Upper lobe of right lung (tissue), 1 donor: ENCODE measurements at regions not wholly inside any gene's neighbourhood (a gene's known extent, or its start where the extent isn't known, plus 50 kb on each side); places are given as distances from the start of the nearest gene placed in this dataset.

Experiments used
- ATAC-seq: fragments of 200-7000 bp; cut with Tn5 transposase; one replicate; pipeline ENCODE4 v1.9.1; 2020; ENCODE audit warnings: mild to moderate bottlenecking, moderate library complexity
- DNase-seq: peaks from one replicate; pipeline ENCODE4 v3.0.0-alpha.2; 2020
- H3K27ac ChIP-seq: fragments of 200-600 bp; one replicate; pipeline ENCODE4 v1.8.0; 2022
- H3K27me3 ChIP-seq: fragments of 200-600 bp; one replicate; pipeline ENCODE4 v1.8.0; 2022; ENCODE audit warnings: mild to moderate bottlenecking
- H3K36me3 ChIP-seq: fragments of 200-600 bp; one replicate; pipeline ENCODE4 v1.8.0; 2022
- H3K4me1 ChIP-seq: fragments of 200-600 bp; one replicate; pipeline ENCODE4 v1.8.0; 2022
- H3K4me3 ChIP-seq: fragments of 200-600 bp; one replicate; pipeline ENCODE4 v1.8.0; 2022; ENCODE audit warnings: mild to moderate bottlenecking
- H3K9me3 ChIP-seq: fragments of 200-600 bp; one replicate; pipeline ENCODE4 v1.8.0; 2022
- intact Hi-C: fragments of 100-400 bp; cut with DNase I; formaldehyde crosslinking; loops from one replicate; pipeline ENCODE4 v1.11.0; 2022
- TF ChIP-seq, protein P1 (sequence below): fragments of 200-600 bp; IDR thresholded peaks from one replicate; pipeline ENCODE4 v1.8.0; 2022; ENCODE audit warnings: antibody characterized with exemption
- donor health status: DM: no; HTN: yes; CAD: no; lungs with severe emphysema.

DNA sequence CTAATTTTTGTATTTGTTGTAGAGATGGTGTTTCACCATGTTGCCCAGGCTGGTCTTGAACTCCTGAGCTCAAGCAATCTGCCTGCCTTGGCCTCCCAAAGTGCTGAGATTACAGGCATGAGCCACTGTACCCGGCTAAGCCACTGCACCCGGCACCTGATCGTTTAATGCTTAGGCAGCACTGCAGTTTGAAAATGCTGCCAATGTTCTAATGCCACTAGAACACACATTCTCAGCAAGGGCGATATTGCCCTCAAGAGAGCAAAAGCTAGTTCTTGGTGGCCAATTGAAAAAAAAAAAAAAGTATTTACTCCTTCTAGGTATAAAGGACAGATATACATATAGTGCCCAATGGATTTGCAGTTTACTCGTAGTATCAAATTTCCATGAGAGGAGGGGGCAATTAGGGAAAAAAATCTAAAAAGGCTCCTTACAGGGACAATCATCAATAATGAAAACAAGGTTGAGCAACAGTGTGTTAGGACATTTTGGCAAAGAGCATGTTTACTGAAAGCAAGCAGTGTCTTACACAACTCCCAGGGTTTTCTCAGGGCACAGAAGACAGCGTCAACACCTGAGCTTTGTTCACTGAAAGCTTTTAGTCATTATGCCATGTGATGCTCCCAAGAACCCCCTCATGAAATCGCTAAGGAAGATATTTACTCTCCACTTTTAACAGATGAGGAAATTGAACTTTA is 199.9 kb upstream of the PKDCC start:
- no peaks in the 10 kb centered on the region for H3K4me1 ChIP-seq
- no peak overlapping the region for H3K27ac ChIP-seq
- ATAC-seq, result peak; percentile 77
- no peaks in the 10 kb centered on the region for H3K27me3 ChIP-seq
- TF ChIP-seq, protein P1, sequence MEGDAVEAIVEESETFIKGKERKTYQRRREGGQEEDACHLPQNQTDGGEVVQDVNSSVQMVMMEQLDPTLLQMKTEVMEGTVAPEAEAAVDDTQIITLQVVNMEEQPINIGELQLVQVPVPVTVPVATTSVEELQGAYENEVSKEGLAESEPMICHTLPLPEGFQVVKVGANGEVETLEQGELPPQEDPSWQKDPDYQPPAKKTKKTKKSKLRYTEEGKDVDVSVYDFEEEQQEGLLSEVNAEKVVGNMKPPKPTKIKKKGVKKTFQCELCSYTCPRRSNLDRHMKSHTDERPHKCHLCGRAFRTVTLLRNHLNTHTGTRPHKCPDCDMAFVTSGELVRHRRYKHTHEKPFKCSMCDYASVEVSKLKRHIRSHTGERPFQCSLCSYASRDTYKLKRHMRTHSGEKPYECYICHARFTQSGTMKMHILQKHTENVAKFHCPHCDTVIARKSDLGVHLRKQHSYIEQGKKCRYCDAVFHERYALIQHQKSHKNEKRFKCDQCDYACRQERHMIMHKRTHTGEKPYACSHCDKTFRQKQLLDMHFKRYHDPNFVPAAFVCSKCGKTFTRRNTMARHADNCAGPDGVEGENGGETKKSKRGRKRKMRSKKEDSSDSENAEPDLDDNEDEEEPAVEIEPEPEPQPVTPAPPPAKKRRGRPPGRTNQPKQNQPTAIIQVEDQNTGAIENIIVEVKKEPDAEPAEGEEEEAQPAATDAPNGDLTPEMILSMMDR, result no peak
- intact Hi-C loops, result no loop called here
- no peak overlapping the region for H3K4me3 ChIP-seq
- no peaks in the 10 kb centered on the region for H3K9me3 ChIP-seq
- DNase-seq, result no peak
- H3K36me3 ChIP-seq, result no peaks in the 10 kb centered on the region

DNA sequence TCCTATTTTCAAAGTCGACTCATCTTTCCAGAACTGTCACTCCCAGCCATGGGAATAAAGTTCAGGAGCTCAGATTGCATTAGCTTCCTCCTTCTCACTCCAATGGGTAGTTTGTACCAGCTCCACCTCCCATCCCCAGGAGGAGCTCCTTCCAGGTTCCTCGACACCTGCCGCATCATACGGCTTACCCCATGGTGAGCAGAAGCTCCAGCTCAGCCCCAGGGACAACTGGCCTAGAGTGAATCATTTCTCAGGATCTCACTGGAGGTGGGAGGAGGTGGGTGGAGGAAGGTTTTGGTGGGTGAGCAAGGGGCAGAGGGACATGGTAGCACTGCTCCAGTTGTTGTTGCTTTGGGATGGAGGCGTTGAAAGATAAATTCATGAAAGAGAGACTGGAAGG is 196.3 kb upstream of the PKDCC start:
- Histone ChIP-seq H3K4me3 (no peak overlapping the region), H3K4me1 (no peaks in the 10 kb centered on the region), H3K27me3 (no peaks in the 10 kb centered on the region), H3K9me3 (no peaks in the 10 kb centered on the region), H3K36me3 (no peaks in the 10 kb centered on the region), H3K27ac (no peak overlapping the region)
- ATAC-seq (no peak), DNase-seq (no peak)
- intact Hi-C loops, result no loop called here
- TF ChIP-seq, protein P1, result no peak

DNA sequence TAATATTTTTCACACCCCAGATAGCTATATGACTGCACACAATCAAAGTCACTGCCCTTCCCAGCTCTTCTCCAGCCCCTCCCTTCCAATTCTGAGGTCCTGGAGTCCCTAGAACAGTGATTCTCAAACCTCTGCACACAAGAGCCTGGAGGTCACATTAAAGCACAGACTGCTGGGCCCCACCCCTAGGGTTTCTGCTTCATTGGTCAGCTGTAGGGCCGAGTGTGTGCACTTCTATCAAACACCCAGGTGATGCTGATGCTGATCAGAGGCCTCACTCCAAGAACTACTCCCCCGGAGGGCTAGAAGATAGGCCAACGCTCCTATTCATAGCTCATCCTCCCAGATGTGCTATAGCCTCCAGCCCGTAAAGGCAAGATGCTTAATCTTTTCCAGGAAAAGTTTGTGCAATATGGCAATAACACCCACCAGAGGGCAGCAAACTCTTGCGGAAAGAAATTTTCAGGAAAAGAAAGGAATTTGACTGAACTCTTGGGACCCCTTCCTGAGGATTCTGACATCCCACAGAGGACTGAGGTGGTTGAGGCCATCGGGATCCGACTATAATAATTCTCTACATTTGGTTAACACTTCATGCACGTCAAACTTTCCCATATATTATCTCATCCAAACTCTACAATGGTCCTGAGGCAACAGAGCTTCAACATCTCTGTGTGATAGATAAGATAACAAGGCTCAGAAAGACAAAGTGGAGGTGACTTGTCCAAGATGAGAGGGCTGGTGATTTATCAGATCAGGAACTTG is 194.2 kb upstream of the PKDCC start:
- ATAC-seq, result peak; percentile 60
- H3K4me1 ChIP-seq, result no peaks in the 10 kb centered on the region
- H3K4me3 ChIP-seq, result no peak overlapping the region
- TF ChIP-seq, protein P1, result peak; percentile 74
- intact Hi-C loops, result no loop called here
- no peaks in the 10 kb centered on the region for H3K9me3 ChIP-seq
- no peak overlapping the region for H3K27ac ChIP-seq
- H3K27me3 ChIP-seq, result no peaks in the 10 kb centered on the region
- no peak for DNase-seq
- H3K36me3 ChIP-seq, result no peaks in the 10 kb centered on the region

DNA sequence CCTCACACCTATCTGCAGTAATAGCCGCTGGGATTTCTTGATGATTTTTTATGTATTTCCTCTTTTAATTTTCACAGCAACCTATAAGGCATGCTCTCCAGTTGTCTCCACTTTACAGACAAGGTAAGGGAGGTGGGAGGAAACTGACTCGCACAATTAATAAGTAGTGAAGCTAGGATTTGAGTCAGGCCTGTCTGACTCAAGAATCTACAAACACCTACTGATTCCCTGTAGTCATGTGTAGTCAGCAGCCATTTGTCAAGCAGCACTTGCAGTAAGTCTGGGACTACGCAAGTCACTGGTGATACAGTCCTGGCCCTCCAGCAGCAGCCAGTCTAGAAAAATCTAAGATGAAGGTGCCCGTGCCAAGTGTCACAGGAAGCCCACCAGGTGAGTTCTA is 193.6 kb upstream of the PKDCC start:
- no peak overlapping the region for H3K4me3 ChIP-seq
- intact Hi-C loops, result no loop called here

DNA sequence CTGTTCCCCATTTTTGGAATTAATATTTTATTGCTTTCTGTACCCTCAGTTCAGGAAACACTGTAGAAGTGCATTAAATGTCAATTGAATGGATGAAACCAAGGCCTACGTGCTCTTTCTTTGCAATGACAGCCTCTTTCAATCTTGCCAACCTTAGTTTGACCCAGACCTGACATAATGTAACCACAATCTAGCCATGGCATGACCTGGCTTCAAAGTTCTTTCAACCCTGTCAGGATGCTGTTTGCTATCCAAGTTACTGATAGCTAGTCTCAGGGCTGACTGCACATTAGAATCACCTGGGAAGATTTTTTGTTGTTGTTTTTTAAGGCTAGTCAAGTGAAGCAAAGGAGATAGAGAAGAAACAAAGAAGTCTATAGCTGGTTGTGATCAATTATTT is 190.9 kb upstream of the PKDCC start:
- H3K36me3 ChIP-seq, result no peaks in the 10 kb centered on the region
- H3K27ac ChIP-seq, result no peak overlapping the region
- no peak overlapping the region for H3K4me3 ChIP-seq
- no peak for ATAC-seq
- peaks cover 10% of the 10 kb centered on the region for H3K27me3 ChIP-seq
- no peak for DNase-seq
- intact Hi-C loops, result no loop called here
- H3K4me1 ChIP-seq, result no peaks in the 10 kb centered on the region
- TF ChIP-seq, protein P1, result no peak
- H3K9me3 ChIP-seq, result no peaks in the 10 kb centered on the region

More for the DNA sequence above, 193.6 kb upstream of the PKDCC start:
- ATAC-seq, result no peak
- Histone ChIP-seq H3K27ac (no peak overlapping the region), H3K27me3 (peaks cover 3% of the 10 kb centered on the region), H3K4me1 (no peaks in the 10 kb centered on the region), H3K9me3 (no peaks in the 10 kb centered on the region), H3K36me3 (no peaks in the 10 kb centered on the region)
- DNase-seq, result no peak
- TF ChIP-seq, protein P1, result no peak
